HG02840 (cell line): ENCODE measurements at regions not wholly inside any gene's neighbourhood (a gene's known extent, or its start where the extent isn't known, plus 50 kb on each side); places are given as distances from the start of the nearest gene placed in this dataset.
"Not testable (repeated sequence)": the region's sequence is repeated elsewhere in the genome, so short reads cannot be mapped to it uniquely, and the experiment has no call there.

Source experiments
- ATAC-seq: cut with Tn5 transposase; IDR thresholded peaks from one replicate; pipeline ENCODE4 v1.9.1; 2021; ENCODE audit warnings: mild to moderate bottlenecking, moderate library complexity, moderate number of reproducible peaks; ENCODE audit not compliant: unreplicated experiment, low FRiP score

DNA sequence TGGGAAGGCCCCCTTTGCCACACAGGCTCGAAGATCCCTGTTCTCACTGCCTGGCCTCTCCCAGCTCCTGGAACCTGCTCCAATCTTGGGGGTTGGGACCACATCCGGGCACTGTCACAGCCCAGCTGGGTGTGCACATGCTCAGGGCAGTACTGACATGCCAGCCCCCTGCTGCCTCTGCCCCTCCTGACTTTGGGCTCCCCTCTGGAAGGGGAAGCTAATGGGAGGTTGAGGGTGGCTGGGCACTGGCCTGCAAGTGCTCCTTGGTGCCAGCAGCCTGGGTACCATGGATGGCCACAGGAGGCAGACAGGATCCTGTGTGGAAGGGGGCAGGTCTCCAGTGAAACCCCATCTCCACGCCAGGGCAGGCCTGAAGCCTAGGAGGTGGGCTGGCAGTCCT lies 126.1 kb upstream of the NOL4 start:
- no peak for ATAC-seq

DNA sequence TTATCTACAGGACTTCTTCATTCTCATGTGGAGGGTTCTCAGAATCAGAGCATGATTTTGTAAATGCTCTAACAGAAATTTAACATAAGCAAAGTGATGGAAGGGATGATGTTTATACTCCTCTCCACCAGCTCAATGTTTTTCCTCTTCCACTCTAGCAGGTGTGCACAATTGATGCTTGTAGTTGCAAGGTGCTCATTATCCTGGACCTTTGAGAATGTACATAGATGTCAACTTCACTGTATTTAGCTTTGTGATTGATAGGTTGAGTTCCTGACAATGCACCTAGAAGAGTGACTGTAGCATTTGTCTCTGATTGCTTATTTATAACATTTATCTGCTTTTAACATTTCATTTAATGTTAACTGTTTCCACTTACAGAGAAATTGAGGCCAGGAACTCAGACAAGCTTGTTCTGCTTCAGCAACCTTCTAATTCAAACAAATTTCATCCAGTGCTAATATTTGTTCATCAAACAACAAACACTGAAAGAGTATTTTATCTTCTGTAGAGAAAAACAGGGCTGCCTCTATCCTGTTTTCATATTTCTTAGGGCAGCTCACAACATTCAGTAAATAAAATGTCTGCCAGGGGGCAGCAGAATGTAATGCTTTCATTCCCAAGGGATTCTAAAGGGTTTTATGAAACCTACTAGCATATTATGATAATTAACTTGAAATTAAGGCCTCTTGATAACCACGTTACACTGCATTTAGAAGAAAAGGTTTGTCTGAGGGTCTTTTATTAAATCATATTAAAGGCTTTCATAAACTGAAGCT lies 127.9 kb upstream of the NOL4 start:
- ATAC-seq: no peak

DNA sequence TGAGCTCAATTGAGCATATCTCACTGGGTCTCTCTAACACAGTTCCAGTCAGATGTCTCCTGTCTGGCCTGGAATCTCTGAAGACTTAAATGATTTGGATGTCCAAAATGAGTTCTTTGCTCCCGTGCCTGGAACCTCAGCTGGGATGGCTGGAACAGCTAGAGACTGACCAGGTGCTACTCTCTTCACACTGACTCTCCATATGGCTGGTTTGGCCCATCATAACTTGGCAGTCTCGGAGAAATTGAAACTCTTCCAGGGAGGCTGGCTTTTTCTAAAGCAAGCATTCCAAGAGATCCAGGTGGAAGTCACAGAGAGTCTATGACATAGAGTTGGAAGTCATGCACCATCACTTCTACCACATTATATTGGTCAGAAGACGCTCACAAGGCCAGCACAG lies 129.6 kb upstream of the NOL4 start:
- ATAC-seq: no peak

DNA sequence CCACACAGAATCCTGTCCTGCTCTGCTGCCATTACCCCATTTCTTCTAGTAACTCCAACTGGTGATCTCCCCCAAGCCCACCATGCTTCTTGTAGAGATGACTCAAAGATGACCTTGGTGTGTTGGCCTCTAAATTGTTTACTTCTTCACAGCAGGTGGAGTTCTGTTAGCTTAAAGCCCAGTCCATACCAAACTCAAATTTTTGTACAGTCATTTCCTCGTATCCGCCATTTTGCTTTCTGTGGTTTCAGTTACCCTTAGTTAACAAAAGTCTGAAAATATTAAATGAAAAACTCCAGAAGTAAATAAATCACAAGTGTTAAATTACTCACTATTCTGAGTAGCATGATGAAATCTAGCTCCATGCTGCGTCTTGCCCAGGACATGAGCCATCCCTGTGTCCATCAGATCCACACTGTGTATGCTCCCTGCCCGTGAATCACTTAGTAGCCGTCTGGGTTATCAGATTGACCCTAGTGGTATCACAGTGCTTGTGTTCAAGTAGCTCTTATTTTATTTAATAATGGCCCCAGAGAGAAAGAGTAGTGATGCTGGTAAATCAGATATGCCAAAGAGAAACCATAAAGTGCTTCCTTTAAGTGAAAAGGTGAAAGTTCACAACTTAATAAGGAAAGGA lies 133.3 kb upstream of the NOL4 start:
- ATAC-seq: no peak

DNA sequence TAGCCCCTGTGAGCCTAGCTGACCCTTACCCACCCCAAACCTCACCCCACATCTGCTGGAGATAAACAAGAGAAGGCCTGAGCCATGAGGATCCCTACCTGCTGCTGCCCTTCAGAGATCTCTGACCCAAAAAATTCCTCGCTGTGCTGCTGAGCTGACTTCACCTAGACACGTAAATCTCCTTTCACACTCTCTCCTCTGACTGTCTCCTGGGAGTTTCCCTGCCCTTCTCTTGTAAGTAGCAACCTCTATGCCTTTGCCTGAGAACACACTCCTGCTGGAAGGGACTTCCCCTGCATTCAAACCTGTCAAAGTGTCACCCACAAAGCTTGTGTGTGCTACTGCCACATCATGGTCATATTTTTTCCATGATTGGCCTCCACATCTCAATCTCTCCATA lies 134.2 kb upstream of the NOL4 start:
- ATAC-seq: peak; percentile 94

DNA sequence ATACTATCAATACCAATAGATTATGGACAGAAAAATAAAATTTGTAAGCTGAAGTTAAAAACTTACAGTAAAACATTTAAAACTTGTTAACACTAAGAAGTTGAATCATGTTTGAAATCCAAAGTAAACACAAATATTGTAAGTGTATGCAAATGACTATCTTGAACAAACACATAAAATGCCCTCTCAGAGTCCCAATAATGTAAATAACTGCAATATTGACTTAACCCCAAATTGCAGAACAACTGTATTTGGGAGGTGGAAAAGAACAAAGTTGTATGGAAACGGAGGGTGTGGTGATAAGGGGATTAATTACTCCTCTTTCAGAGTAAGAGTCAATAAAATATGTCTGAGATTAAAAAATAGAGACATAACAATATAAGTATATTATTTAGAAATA lies 140.0 kb upstream of the NOL4 start:
- no peak for ATAC-seq

DNA sequence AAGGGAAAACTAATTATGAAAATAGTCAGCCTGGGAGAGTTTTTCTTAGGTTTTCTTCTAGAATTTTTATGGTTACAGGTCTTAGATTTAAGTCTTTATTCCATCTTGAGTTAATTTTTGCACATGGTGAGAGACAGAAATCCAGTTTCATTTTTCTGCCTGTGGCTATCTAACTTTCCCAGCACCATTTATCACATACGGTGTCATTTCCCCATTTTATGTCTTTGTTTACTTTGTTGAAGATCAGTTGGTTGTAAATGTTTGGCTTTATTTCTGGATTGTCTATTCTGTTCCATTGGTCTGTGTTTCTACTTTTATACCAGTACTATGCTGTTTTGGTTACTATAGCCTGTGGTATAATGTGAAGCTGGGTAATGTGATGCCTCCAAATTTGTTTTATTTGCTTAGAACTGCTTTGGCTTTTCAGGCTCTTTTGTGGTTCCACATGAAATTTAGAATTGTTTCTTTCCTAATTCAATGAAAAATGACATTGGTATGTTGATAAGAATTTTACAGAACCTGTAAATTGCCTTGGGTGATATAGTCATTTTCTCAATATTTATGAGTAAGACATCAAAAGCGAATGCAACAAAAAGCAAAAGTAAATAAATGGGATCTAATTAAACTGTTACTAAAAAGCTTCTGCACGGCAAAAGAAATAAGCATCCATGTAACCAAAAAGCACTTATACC lies 146.1 kb upstream of the NOL4 start:
- no peak for ATAC-seq

DNA sequence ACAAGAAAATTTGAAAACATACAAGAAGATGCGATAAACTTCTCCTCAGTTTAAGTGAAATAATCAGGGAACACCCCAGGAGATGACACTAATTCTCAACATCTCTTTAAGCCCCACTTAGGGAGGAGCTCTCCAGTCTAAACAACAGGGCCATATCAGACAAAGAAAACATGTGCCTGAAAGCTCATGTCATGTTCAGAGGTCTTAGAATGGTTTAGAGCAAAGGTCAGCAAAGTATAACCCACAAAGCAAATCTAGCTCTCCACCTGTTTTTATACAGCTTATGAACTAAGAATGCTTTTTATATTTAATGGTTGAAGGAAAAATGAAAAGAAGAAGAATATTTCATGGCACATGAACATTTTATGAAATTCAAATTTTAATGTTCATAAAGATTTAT lies 155.6 kb upstream of the NOL4 start:
- ATAC-seq: no peak

DNA sequence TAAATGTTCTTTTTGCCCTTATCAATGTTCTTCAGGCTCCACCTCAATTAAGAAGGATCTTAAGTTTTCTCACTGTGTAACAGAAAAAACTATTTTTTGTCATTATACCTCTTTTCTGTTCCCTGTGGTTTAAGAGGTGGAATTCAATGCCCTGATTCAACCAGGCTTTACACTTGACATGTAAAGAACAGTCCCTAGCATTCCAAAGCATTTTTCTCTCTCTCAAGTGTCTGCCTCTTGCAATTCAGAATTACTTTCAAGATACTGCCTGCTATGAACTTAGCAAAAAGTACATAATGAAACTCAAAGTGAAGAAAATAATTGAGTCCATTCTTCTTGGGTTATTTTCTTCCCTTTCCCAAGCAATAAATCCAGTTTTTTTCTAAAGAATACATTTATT lies 160.6 kb upstream of the NOL4 start:
- no peak for ATAC-seq

DNA sequence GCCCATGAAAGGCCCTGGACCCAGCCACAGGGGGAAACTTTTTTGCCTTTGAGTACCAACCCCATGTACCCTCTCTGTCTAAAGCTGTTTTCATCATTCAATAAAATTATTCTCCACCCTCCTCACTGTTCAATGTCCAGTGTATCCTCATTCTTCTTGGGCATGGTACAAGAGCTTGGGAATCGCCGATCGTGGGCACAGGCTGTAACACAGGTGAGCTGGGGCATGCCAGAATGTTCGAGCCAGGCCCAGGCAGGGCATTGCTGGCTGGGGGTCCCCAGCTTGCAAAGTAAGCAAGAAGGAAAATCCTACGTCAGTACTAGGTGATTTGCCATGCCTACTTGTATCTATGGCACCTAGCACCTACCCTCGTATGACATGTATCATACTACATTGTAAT lies 162.1 kb upstream of the NOL4 start:
- no peak for ATAC-seq

DNA sequence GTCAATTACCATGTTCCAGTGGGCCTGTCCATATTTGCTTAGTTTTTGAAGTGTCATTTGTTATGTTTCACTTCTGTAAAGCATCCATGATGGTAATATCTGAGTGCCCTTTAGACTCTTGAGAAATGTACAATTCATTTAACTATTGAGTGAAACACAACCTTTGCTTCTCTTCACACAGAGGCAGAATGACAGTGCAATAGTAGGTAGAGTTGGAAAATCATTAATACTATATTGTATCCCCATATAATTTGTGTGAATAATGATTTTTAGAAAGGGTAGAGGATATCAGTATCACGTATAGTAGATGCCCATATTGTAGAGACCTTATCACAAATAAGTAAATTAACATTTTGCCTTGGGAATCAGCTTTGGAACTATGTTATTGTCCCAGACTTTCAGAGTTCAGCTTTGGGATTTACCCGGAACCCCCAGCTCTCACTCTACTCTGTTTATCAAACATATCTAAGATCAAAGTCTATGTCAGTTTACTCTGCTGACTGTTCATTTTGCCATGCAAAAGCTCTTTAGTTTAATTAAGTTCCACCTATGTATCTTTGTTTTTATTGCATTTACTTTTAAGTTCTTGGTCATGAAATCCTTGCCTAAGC lies 172.7 kb upstream of the NOL4 start:
- no peak for ATAC-seq

DNA sequence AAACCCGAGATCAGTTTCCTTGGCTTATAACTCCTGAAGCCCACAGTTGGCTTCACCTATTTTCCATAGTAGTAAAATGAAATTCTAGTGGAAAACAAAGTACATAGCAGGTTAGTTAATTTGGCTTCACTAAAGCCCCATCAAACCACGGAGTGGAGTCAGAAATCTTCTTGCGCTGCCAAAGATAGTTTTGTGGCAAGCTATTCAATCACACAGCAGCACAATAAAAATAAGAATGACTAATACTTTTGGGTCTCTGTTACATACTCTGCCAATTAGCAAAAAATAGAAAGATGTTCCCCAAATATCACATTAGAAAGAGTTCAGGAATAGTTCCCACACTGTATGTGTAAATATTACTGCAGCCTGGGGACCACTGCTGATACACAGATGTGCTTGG lies 175.2 kb upstream of the NOL4 start:
- ATAC-seq: no peak

DNA sequence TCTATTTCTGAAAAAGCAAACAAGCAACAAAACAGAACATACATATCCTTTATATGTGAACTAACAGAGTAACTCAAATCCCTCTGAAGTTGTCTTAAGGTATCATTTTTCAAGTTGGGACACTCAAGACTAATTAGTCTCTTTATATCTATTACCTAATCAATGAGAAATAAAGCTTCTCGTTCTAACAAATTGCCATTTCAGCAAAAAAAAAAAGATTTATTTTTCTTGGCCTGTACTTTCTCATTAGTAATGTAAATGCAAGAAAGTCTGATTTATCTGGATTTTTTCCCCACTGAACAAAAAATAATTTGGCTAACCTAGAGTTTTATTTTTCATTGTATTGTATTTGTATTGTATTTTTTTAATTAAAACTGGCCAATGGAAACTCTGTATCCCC lies 176.1 kb upstream of the NOL4 start:
- no peak for ATAC-seq

DNA sequence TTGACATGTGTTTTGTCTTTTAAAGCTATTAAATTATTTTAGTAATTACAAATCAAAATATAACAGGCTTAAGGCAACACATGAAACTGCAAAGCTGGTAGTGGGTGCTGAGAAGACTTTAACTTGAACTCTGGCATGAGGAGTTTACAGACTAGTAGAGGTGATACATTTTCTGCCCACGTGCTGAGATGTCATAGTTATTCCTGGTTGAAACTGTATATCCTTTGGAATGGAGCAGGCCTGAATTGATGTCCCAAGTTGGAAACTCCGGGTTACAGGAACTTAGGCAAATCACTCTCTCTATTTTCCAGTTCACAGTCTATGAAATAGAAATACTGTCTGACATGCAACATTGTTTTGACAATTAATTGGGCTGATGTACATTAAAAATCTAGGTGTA lies 177.1 kb upstream of the NOL4 start:
- no peak for ATAC-seq

DNA sequence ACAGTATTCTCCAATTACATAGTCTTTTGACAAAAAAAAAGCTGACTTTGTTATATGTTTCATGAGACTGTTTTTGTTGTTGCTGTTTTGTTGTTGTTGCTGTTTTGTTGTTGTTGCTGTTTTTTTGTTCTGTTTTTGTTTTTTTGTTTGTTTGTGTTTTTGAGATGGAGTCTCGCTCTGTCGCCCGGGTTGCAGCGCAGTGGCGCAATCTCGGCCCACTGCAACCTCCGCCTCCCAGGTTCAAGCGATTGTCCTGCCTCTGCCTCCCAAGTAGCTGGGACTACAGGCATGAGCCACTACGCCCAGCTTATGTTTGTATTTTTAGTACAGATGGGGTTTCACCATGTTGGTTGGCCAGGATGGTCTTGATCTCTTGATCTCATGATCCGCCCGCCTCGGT lies 182.8 kb upstream of the NOL4 start:
- not testable (repeated sequence) for ATAC-seq

DNA sequence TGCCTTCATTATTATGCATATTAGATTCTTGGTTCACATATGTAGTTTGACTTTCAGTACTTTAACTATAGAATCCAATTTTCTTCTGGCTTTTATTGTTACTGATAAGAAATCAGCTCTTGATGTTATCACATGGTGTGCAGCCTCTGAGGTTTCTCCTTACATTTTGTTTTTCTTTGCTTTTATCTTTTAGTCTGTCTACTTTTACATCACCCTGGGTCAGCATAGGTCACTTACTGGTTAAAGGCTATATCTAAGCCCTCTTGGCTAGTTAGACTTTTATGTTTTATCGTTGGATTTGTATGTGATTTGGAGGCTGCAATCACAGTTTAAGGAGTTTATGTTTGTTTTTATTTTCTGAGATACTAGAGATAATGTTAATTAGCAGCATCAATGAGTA lies 187.2 kb upstream of the NOL4 start:
- ATAC-seq: no peak

DNA sequence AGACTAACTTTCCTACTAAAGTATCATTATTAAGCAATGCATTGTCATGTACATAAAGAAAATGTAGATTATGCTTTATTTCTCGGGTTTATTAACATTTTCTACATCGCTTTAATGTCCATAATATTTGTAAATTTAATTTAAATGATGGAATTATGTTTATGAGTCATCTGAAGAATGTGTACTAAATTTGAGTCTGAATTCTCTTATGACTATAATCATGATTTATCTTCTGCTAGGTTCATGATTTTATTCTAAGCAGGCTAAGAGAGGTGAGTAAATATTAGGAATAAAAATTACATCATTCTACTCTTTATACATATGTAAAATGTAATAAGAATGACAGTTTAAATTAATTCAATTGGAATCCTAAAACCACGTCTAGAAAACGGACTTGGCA lies 206.3 kb upstream of the NOL4 start:
- ATAC-seq: no peak

DNA sequence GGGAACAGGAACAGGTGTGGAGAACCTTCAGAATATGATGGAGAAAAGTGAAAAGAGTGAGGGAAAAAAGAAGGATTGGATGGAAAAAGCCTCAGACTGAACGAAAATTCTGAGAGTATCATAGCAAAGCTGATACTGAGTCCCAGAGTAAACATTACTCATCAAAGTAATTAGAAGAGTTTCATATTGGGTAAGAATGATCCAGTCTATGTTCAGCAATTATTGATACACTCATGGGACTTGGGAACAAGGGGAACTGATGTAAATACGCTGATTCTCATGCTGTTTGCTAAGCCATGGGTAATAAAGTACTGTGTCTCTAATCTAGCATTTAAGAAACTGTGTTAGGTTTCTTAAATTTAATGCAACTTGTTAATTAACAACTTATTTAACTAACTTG lies 219.9 kb upstream of the NOL4 start:
- no peak for ATAC-seq

DNA sequence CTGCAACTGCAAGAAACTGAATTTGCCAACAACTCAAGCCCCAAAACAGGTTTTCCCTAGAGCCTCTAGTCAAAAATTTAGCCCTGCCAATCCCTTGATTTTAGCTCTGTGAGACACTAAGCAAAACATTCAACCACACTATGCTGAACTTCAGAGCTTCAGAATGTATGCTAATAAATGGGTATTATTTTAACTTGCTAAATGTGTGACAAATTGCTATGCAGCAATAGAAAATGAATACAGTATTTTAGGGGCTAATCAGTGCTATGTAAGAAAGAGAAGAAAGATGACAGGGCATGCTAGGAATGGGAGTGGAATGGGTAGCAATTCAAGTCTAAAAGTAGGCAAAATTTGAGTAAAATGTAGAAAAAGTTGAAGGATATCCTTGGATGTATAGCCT lies 223.9 kb upstream of the NOL4 start:
- no peak for ATAC-seq

DNA sequence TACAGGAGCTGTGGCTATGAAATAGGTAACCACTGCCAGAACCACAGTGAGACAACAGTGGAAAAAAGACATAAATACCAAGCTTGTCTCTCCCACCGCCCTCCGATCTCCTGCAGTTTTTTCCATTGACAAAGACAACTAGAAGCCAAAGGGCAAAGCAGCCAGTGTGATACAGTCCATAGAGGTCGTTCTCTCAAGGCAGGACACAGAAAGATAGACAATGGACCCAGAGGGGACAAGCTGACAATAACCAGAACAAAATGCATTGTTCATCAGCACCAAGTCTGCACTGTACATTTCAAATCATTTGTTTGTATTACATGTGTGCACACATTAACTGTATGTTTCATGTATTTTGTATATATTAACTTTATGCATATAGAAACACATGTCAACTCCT lies 233.0 kb upstream of the NOL4 start:
- no peak for ATAC-seq

DNA sequence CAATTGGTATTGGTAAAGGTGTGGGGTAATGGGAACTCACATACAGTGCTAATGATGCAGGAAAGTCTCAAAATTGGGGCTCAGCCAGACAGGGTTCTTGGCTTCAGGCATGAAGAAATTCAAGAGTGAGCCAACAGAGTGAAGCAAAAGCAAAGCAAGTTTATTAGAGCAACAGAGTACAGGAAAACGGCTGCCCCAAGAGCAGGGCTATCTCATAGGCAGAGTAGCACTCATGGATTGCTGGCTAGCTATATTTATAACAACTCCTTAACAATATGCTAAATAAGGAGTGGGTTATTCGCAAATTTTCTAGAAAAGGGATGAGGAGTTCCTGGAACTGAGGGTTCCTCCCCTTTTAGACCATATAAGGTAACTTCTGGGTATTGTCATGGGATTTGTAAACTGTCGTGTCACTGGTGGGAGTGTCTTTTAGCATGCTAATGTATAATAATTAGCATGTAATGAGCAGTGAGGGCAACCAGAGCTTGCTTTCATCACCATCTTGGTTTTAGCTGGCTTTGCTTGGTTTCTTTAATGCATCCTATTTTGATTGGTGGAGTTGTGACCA lies 233.8 kb upstream of the NOL4 start:
- ATAC-seq: no peak
